ENCODE measurements at regions not wholly inside any gene's neighbourhood (a gene's known extent, or its start where the extent isn't known, plus 50 kb on each side); places are given as distances from the start of the nearest gene placed in this dataset.

- peaks cover 0 to 3% (median 0%) of the 10 kb centered on the region in 3 experiments for H3K27me3 ChIP-seq (ENCODE audit: control insufficient read depth in 3 of 3, insufficient read depth in 3 of 3, low read depth in 1 of 3, low read length in 3 of 3)
- no peak overlapping the region for H2BK120ac ChIP-seq (ENCODE audit: low read depth, low read length)
- H3K14ac ChIP-seq (ENCODE audit: low read length), result no peak overlapping the region
- no peak for DNase-seq (ENCODE audit: low spot score)
- no peak overlapping the region for H3K18ac ChIP-seq (ENCODE audit: low read length)
- H3K79me1 ChIP-seq (ENCODE audit: low read depth, low read length), result no peaks in the 10 kb centered on the region
- no peak overlapping the region for H2BK5ac ChIP-seq (ENCODE audit: low read length)
- H3K23ac ChIP-seq (ENCODE audit: low read depth, low read length, poor library complexity), result no peak overlapping the region
- H3K4ac ChIP-seq (ENCODE audit: low read length), result no peak overlapping the region
- H3K4me3 ChIP-seq (ENCODE audit: low read length in 2 of 2), result no peak overlapping the region
- no peak overlapping the region for H2BK15ac ChIP-seq (ENCODE audit: low read length)
- no peaks in the 10 kb centered on the region for H3K36me3 ChIP-seq (replicated peaks in 1 of 2; ENCODE audit: control insufficient read depth in 2 of 2, insufficient read depth in 2 of 2, low read length in 2 of 2)
- H3K4me1 ChIP-seq (ENCODE audit: control insufficient read depth in 2 of 2, insufficient read depth in 1 of 2, low read depth in 1 of 2, low read length in 2 of 2), result peaks cover 0 to 19% of the 10 kb centered on the region in 2 donors
- WGBS, 2 donors (ENCODE audit: extremely low coverage in 2 of 2, insufficient read length in 2 of 2, insufficient replicate concordance in 1 of 2), result no CpG with 5 or more reads among the region's 5 CpGs
- no peak overlapping the region for H4K91ac ChIP-seq (ENCODE audit: low read depth, low read length, poor library complexity)
- no peak overlapping the region for H3K9ac ChIP-seq (ENCODE audit: low read depth, low read length, poor library complexity)
- no peak overlapping the region for H2AK5ac ChIP-seq (ENCODE audit: low read depth, low read length)
- no peak overlapping the region for H4K8ac ChIP-seq (ENCODE audit: low read depth, low read length)
- H3K27ac ChIP-seq (replicated peaks; ENCODE audit: low read length), result no peak overlapping the region
- no peaks in the 10 kb centered on the region for H3K9me3 ChIP-seq (replicated peaks in 1 of 2; ENCODE audit: control insufficient read depth in 2 of 2, insufficient read depth in 1 of 2, low read depth in 1 of 2, low read length in 2 of 2)
- no peak overlapping the region for H3K4me2 ChIP-seq (ENCODE audit: insufficient read depth, low read length, poor library complexity, severe bottlenecking)
- no peak overlapping the region for H2BK12ac ChIP-seq (ENCODE audit: low read length)
- H2AFZ ChIP-seq (ENCODE audit: low read length), result peak overlapping the region; percentile 78
Observed at GRCh38 chr10:78386509-78386908, 352.8 kb downstream of the RPS24 start.

DNA sequence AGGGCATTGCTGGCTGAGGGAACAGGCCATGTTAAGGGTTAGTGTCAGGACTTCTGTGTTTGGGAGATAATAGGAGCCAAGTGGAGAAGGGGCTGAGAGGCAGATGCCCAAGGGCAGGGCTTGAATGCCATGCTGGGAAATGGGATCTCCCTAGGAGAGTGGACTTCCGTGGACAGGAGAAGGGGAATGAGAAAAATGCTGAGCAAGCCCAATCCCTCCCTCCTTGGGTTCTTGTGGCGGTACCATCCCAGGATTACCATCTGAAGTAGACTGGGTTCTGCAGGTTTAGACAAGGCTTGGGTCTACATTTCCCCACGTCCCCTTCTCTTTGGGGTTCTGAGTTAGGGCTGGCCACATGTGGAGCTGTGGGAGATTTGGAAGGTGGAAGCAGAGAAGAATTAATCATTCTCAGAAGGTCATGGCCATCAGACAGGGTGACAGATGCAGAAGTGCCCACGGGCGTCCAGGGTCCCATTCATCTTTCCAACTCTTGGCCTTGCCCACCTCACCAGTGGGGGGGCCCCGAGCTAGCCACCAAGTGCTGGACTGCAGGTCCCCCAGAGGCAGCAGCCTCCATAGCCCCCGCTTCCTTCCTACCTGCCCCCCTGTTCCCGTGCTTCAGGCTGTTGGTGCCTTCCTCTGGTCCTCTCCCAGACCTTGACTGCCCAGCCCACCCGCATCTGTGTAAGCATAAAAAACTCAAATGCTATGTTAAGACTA, 354.8 kb downstream of the RPS24 start:
- H3K9me3 ChIP-seq (replicated peaks in 1 of 2; ENCODE audit: control insufficient read depth in 2 of 2, insufficient read depth in 1 of 2, low read depth in 1 of 2, low read length in 2 of 2), result no peaks in the 10 kb centered on the region
- no peak overlapping the region for H2BK5ac ChIP-seq (ENCODE audit: low read length)
- peaks cover 1 to 12% of the 10 kb centered on the region in 2 donors for H3K4me1 ChIP-seq (ENCODE audit: control insufficient read depth in 2 of 2, insufficient read depth in 1 of 2, low read depth in 1 of 2, low read length in 2 of 2)
- no CpG with 5 or more reads among the region's 9 CpGs for WGBS, 2 donors (ENCODE audit: extremely low coverage in 2 of 2, insufficient read length in 2 of 2, insufficient replicate concordance in 1 of 2)
- no peak overlapping the region for H3K9ac ChIP-seq (ENCODE audit: low read depth, low read length, poor library complexity)
- no peaks in the 10 kb centered on the region for H3K79me1 ChIP-seq (ENCODE audit: low read depth, low read length)
- H2AK5ac ChIP-seq (ENCODE audit: low read depth, low read length), result peak overlapping the region; percentile 9
- no peak overlapping the region for H2BK120ac ChIP-seq (ENCODE audit: low read depth, low read length)
- no peak overlapping the region for H2BK15ac ChIP-seq (ENCODE audit: low read length)
- H3K36me3 ChIP-seq (replicated peaks in 1 of 2; ENCODE audit: control insufficient read depth in 2 of 2, insufficient read depth in 2 of 2, low read length in 2 of 2), result no peaks in the 10 kb centered on the region
- no peak overlapping the region for H2BK12ac ChIP-seq (ENCODE audit: low read length)
- no peak overlapping the region for H3K23ac ChIP-seq (ENCODE audit: low read depth, low read length, poor library complexity)
- no peak overlapping the region for H3K4ac ChIP-seq (ENCODE audit: low read length)
- peak overlapping the region; percentile 15 for H3K18ac ChIP-seq (ENCODE audit: low read length)
- no peak overlapping the region for H2AFZ ChIP-seq (ENCODE audit: low read length)
- no peak overlapping the region for H3K4me3 ChIP-seq (ENCODE audit: low read length in 2 of 2)
- H3K27ac ChIP-seq (replicated peaks; ENCODE audit: low read length), result no peak overlapping the region
- H4K91ac ChIP-seq (ENCODE audit: low read depth, low read length, poor library complexity), result no peak overlapping the region
- no peak overlapping the region for H4K8ac ChIP-seq (ENCODE audit: low read depth, low read length)
- H3K14ac ChIP-seq (ENCODE audit: low read length), result no peak overlapping the region
- peaks cover 0 to 3% (median 0%) of the 10 kb centered on the region in 3 experiments for H3K27me3 ChIP-seq (ENCODE audit: control insufficient read depth in 3 of 3, insufficient read depth in 3 of 3, low read depth in 1 of 3, low read length in 3 of 3)
- H3K4me2 ChIP-seq (ENCODE audit: insufficient read depth, low read length, poor library complexity, severe bottlenecking), result no peak overlapping the region
- no peak for DNase-seq (ENCODE audit: low spot score)

DNA sequence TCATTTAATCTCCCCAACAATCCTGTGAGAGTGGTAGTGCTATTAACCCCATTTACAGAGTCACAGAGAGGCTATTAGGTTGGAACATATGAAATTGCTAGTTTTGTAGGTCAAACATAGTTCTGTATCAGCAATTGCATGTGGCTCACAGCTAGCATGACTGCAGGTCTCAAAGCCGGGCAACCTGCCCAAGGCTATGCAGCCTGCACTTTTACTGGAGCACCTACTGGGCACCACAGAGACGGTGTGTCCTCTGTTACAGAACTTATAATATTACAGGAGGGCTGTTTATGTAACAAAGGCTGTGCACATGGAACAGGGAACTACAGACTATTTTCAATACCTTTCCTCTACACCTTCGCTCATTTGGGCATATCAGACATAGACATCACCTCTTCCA, 355.8 kb downstream of the RPS24 start:
- Histone ChIP-seq H3K23ac (ENCODE audit: low read depth, low read length, poor library complexity) (no peak overlapping the region), H4K91ac (ENCODE audit: low read depth, low read length, poor library complexity) (no peak overlapping the region), H2BK15ac (ENCODE audit: low read length) (no peak overlapping the region), H3K4me3 (ENCODE audit: low read length in 2 of 2) (no peak overlapping the region), H3K4me1 (ENCODE audit: control insufficient read depth in 2 of 2, insufficient read depth in 1 of 2, low read depth in 1 of 2, low read length in 2 of 2) (peaks cover 1 to 12% of the 10 kb centered on the region in 2 donors), H2BK120ac (ENCODE audit: low read depth, low read length) (no peak overlapping the region), H3K14ac (ENCODE audit: low read length) (no peak overlapping the region), H3K18ac (ENCODE audit: low read length) (no peak overlapping the region), H3K27me3 (ENCODE audit: control insufficient read depth in 3 of 3, insufficient read depth in 3 of 3, low read depth in 1 of 3, low read length in 3 of 3) (peaks cover 0 to 3% (median 0%) of the 10 kb centered on the region in 3 experiments), H2AFZ (ENCODE audit: low read length) (no peak overlapping the region), H3K79me1 (ENCODE audit: low read depth, low read length) (no peaks in the 10 kb centered on the region), H3K27ac (replicated peaks; ENCODE audit: low read length) (no peak overlapping the region), H2BK12ac (ENCODE audit: low read length) (no peak overlapping the region), H3K9ac (ENCODE audit: low read depth, low read length, poor library complexity) (no peak overlapping the region), H2AK5ac (ENCODE audit: low read depth, low read length) (no peak overlapping the region), H3K9me3 (replicated peaks in 1 of 2; ENCODE audit: control insufficient read depth in 2 of 2, insufficient read depth in 1 of 2, low read depth in 1 of 2, low read length in 2 of 2) (no peaks in the 10 kb centered on the region), H3K4me2 (ENCODE audit: insufficient read depth, low read length, poor library complexity, severe bottlenecking) (no peak overlapping the region), H3K4ac (ENCODE audit: low read length) (no peak overlapping the region), H2BK5ac (ENCODE audit: low read length) (no peak overlapping the region), H3K36me3 (replicated peaks in 1 of 2; ENCODE audit: control insufficient read depth in 2 of 2, insufficient read depth in 2 of 2, low read length in 2 of 2) (no peaks in the 10 kb centered on the region), H4K8ac (ENCODE audit: low read depth, low read length) (no peak overlapping the region)
- no CpG with 5 or more reads among the region's 3 CpGs for WGBS, 2 donors (ENCODE audit: extremely low coverage in 2 of 2, insufficient read length in 2 of 2, insufficient replicate concordance in 1 of 2)
- DNase-seq (ENCODE audit: low spot score), result no peak

- Histone ChIP-seq H3K14ac (ENCODE audit: low read length) (no peak overlapping the region), H3K4ac (ENCODE audit: low read length) (peak overlapping the region; percentile 20), H3K18ac (ENCODE audit: low read length) (peak overlapping the region; percentile 5), H3K4me3 (ENCODE audit: low read length in 2 of 2) (no peak overlapping the region), H3K23ac (ENCODE audit: low read depth, low read length, poor library complexity) (no peak overlapping the region), H4K91ac (ENCODE audit: low read depth, low read length, poor library complexity) (peak overlapping the region; percentile 27), H3K4me2 (ENCODE audit: insufficient read depth, low read length, poor library complexity, severe bottlenecking) (no peak overlapping the region), H3K4me1 (ENCODE audit: control insufficient read depth in 2 of 2, insufficient read depth in 1 of 2, low read depth in 1 of 2, low read length in 2 of 2) (peaks cover 1 to 12% of the 10 kb centered on the region in 2 donors), H4K8ac (ENCODE audit: low read depth, low read length) (no peak overlapping the region), H3K79me1 (ENCODE audit: low read depth, low read length) (no peaks in the 10 kb centered on the region), H2BK12ac (ENCODE audit: low read length) (no peak overlapping the region), H2AFZ (ENCODE audit: low read length) (no peak overlapping the region), H3K9ac (ENCODE audit: low read depth, low read length, poor library complexity) (no peak overlapping the region), H2BK5ac (ENCODE audit: low read length) (no peak overlapping the region), H2AK5ac (ENCODE audit: low read depth, low read length) (no peak overlapping the region), H3K36me3 (replicated peaks in 1 of 2; ENCODE audit: control insufficient read depth in 2 of 2, insufficient read depth in 2 of 2, low read length in 2 of 2) (no peaks in the 10 kb centered on the region), H2BK15ac (ENCODE audit: low read length) (no peak overlapping the region), H3K27ac (replicated peaks; ENCODE audit: low read length) (no peak overlapping the region), H2BK120ac (ENCODE audit: low read depth, low read length) (no peak overlapping the region), H3K9me3 (replicated peaks in 1 of 2; ENCODE audit: control insufficient read depth in 2 of 2, insufficient read depth in 1 of 2, low read depth in 1 of 2, low read length in 2 of 2) (no peaks in the 10 kb centered on the region), H3K27me3 (ENCODE audit: control insufficient read depth in 3 of 3, insufficient read depth in 3 of 3, low read depth in 1 of 3, low read length in 3 of 3) (peaks cover 0 to 3% (median 0%) of the 10 kb centered on the region in 3 experiments)
- WGBS, 2 donors (ENCODE audit: extremely low coverage in 2 of 2, insufficient read length in 2 of 2, insufficient replicate concordance in 1 of 2), result no CpG with 5 or more reads among the region's 6 CpGs
- DNase-seq (ENCODE audit: low spot score), result no peak
Observed at GRCh38 chr10:78390051-78390450, 356.4 kb downstream of the RPS24 start.

All from neuronal stem cell (in vitro differentiated cells).